Loucy (cell line): ENCODE measurements at regions not wholly inside any gene's neighbourhood (a gene's known extent, or its start where the extent isn't known, plus 50 kb on each side); places are given as distances from the start of the nearest gene placed in this dataset.

Experiments used
- CTCF ChIP-seq: fragments of 200-600 bp; sonication (generic); conservative IDR thresholded peaks from 2 replicates; pipeline ENCODE4 v1.5.1; 2014; ENCODE audit warnings: mild to moderate bottlenecking, antibody characterized with exemption, low read length
- EZH2phosphoT487 ChIP-seq: fragments of 200-600 bp; IDR thresholded peaks from 2 replicates; pipeline ENCODE4 v1.6.1; 2018; ENCODE audit warnings: antibody characterized with exemption, mild to moderate bottlenecking, moderate library complexity, borderline replicate concordance

- TF ChIP-seq CTCF (no peak), EZH2phosphoT487 (no peak)
Observed at GRCh38 chr20:59451066-59451630, 150.7 kb downstream of the EDN3 start.
